NK-92 treated with Interleukin-12 subunit alpha and Interleukin-12 subunit beta, amount 100 ng/mL, for 24 hours (cell line): ENCODE measurements at regions not wholly inside any gene's neighbourhood (a gene's known extent, or its start where the extent isn't known, plus 50 kb on each side); places are given as distances from the start of the nearest gene placed in this dataset.

Source experiments
- DNase-seq: peaks from one replicate; lab custom pipeline; 2025; lab: John Stamatoyannopoulos, UW

DNA sequence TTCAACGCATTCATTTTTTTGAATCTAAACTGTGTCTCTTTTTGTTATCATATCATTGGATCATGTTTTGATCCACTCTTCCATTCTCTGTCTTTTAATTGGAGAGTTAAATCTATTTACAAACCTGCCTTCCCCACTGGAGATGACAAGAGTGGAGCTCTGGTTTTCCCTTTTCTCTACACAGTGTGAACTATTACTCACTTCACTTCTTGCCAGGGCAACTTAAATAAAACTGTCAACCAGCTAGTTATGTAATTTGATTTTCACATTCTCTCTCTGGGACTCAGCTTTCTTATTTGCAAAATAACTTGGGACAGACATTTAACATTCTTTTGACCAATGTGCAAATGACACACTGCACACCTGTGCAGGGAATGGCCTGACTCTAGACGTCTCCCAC is 230.8 kb upstream of the CST7 start:
- DNase-seq, result no peak

DNA sequence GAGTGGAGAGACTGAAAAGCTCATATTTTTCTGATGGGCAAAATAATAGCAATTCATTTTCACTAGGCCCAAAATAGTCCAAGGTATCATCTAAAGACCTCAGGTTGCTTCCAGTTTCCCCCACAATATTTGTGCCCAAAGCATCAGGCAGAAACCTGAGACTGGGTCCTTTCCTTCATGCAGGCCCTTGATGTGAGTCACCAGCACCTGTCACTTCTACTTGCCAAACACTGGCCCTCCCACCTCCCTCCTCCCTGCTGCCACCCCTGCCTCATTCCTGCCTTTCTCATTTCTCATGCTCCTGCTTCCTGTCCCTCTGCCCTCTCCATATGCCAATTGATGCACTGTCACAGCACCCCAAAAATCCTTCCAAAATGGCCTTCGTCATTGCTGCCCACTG is 230.4 kb upstream of the CST7 start:
- DNase-seq, result no peak

DNA sequence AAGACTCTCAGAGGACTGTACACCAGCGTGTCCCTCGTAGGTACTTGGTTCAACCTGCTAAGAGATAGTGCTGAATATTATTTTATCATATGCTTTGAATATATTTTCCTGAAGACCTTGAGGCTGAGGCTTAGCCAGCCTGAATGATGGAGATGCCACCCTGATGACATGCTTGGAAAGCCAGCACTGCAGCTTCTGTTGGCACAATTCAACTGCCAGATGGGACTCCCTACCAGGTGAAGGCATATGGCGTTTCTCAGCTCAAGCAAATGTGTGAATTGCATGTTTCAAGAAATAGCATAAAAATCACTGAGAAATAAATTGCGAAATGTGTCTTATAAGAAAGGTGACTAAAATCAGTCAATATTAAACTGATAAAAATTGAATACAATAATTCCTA is 228.1 kb upstream of the CST7 start:
- DNase-seq, result no peak

DNA sequence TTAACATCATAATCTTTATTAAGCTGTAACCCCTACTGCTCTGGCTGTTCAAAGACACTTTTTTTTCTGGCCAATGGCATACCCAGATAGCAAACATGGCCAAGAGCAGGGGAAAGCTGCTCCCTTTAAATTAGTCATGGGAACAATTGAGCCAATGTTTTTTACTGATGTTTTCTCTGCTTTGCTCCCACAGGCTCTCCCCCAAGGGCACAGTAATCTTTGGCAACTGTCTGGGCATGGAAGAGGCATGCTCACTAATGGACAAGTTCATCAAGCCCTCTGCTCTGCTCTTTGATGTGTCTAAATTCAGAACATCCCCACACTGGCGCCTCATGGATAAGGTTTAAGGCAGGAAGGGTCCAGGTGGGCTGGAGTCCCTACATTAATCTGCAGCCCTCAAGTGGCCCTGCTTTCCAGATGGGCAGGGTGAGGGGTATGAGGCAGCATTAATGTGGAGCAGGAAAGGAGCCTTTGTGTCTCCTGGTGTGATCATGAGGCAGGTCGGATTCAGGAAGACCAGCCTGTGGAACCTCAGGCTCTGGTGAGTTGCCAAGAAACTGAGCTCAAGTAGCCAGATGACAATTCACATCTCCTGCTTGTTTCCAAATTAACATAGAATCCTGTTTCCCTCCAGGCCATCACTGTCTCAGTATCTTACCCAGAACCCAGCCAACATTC is 227.0 kb upstream of the CST7 start:
- no peak for DNase-seq

DNA sequence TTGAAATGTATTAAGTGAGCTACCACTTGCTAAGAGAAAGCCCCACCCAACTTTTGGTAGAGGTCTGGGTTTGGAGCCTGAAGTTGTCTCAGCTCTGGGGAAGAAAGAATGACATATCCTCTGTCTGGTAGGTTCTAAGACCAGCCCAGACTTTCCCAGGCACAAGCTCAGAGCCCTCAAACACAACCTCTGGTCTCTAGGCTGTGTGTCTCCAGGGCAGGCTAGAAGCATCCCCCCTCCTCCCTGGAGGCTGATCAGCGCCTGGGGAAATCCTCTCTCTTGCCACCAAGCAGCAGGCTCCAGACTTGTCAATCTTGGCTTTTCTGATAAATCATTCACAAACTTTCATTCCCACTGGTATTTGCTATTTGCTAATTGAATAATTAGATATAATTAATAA is 226.5 kb upstream of the CST7 start:
- no peak for DNase-seq

DNA sequence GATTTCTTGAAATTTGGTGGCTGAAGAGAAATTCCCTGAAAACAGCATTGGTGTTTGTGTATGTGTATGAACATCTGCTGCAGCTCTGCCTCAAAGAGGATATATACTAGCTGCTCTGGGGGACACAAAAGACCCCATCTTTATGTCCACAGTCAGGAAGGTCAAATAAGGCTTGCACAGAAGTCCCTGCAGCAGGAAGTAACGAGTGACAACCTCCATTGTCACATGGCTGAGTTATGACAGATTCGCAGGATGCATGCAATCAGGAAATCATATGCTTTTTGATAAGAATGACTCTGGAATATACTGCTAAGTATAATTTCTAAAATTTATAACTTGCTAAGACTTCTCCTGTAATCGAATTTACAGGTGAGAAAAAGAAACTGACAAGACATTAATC is 225.9 kb upstream of the CST7 start:
- no peak for DNase-seq

DNA sequence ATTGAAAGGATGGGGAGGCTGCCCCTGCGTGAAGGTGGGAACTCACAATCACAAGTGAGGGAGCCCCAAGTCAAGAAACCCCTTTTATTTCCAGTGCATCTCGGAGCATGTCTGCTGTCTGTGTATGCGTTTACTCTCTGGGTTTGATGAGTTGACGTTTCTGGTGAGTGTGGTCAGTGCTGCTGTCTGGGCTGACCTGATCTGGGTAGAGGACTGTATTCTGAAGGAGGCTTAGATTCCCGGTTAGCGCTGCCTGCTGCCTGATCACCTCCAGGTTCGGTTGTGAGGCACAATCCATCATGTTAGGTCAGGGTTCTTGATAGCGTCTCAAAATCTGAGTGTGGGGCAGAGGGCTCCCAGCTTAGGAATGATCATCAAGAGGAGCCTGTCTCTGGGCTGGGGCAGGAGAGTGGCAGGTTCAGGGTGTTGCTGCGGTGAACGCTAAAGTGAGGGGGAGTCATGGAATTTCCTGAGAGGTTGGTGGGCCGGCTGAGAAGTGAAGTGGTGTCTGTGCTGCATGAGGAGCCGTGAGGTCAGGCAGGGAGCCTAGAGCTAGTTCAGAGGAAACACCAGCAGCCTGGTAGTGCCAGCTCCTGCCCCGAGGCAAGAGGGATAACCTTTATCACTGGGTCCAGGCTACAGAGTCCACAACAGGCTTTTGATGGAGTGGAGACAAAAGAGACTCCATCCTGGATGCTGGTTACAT is 225.3 kb upstream of the CST7 start:
- DNase-seq, result no peak

DNA sequence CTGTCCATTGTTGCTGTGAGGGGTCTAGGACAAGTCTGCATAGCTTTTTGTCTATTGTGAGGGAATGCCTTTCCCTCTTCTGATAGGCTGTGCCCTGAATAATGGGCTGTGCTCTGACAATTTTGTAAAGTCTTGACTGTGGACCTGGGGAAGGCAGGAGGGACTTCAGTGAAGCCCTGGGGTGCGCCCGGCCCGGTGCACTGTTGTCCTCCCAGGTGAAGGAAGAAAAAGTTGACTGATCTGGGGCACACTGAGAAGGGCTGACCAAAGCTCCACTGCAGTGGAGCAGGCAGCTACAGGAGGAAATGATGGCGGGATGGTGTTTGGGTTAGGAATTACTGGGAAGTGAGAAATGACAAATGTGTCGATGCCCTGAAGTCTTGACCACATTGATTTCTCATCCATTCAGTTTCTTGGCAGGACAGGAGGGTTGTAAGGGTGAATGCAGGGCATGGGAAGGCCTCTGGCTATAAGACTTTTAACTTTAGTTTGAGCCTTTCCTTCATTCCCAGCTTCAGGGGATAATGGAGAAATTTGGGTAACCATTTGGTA is 224.0 kb upstream of the CST7 start:
- no peak for DNase-seq

DNA sequence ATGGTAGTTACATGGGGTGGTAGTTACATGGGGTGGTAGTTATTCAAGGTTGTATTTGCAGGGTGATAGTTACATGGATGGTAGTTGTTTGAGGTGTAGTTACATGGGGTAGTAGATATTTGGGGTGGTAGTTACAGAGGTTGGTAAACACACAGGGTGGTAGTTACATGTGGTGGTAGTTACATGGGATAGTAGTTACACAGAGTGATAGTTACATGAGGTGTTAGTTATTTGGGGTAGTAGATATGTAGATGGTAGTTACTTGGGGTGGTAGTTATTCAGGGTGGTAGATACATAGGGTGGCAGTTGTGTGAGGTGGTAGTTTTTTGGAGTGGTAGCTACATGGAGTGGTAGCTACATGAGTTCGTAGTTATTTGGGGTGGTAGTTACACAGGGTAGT is 221.3 kb upstream of the CST7 start:
- DNase-seq, result no peak

DNA sequence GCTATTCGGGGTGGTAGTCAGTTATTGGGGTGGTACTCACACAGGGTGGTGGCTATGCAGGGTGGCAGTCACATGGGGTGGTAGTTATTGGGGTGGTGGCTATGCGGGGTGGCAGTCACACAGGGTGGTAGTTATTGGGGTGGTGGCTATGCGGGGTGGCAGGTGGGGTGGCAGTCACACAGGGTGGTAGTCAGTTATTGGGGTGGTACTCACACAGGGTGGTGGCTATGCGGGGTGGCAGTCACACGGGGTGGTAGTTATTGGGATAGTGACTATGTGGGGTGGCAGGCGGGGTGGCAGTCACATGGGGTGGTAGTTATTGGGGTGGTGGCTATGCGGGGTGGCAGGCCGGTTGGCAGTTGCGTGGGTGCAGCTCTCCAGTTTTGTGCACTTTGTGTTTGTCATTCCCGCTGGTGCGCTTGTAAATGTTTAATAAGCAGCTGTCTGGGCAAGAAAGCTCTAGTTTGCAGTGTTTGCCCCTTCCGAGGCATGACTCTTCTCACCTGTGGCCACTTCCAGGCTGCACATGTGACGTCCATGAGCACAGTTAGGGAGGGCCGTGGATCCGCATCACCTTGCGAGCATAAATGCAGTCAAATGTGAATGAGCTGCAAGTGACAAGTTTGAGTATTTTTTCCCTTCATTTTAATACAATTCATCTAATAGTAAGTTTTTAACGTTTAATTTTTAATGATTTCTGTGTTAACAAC is 219.0 kb upstream of the CST7 start:
- no peak for DNase-seq

DNA sequence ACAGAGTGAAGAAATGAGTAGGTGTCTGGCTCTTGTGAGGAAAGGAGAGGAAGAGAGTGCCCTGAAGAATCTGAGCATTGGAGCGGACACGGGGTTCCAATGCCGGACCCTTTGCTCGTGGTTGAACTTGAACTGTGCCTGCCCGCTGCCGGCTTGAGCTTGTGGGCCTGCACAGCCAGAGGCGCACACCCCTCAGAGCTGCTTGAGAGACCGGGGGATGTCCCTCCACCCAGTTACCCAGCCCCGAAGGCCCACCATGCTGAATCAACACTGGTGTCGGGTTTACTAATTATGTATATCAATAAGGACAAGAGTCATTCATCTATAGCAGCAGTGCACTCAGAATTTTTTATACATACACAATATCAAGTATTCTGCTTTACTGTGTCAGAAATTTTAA is 218.3 kb upstream of the CST7 start:
- no peak for DNase-seq

DNA sequence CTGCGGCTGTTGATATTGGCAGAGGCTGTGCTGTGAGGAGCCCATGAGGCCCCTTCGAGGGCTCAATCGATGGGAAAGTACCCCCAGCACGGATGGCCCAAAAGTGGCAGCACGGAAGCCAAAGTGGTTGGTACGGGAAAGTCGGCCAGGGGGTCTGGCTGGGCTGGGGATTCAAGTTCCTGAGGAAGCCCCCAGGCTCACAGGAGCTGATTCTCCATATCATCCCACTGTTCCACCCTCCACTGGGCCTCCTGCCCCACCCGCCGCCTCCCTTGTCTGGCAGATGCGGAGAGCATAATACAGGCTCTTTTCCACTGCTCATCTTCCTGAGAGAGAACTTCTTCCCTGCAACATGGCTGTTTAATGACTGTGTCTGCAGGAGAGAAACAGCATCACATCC is 217.8 kb upstream of the CST7 start:
- DNase-seq, result no peak

DNA sequence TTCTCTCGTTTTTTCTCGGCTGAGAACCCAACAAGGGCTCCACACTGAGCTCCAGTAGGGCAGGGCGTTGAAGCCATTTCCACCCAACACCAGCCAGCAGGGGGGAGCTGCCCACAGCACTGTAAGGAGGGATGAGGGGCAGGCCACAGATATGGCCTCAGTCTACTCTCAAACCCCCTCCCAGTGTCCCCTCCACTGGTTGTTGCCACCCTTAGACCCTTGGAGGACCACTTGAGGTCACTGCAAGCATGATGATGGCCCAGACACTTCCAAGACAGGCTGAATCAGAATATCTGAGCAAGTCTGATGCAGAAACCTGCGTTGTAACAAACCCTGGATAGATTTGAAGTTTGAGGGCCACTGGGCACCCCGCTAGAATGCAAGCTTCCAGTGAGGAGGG is 217.0 kb upstream of the CST7 start:
- DNase-seq, result no peak

DNA sequence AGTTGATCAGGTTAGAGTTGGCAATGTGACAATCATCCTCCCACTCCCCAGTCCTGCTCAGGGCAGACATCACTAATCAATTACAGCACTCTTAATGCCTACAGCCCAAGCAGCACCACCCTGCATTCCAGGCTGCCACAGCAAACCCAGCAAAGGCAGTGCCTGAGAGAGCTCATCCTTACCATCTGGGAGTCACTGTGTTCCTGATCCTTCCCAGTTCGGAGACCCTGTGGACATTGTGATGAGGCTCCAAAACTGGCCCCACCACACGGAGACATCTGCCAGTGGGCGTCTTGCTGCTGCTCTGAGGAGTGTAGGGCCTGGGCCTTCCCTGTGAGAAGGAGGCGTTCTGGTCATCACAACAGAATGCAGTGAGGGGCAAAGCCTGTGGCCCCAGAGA is 216.5 kb upstream of the CST7 start:
- no peak for DNase-seq

DNA sequence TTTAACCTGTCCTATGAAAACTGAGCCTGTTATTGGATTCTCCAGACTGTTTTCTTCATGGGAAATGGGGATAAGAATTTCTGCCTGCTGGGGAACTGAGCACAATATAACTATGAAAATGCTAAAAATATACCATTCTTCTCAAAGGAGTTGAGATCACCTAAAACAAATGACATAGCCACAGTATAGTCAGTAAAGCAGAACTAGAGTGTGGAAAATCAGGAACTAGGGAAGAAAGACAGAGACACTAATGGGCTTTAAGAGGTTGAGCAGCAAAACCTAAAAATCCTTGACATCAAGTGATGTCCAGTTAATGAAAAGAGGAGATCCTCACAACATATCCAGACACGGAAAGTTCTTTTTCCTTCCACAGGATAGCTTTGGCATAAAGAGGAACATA is 215.7 kb upstream of the CST7 start:
- no peak for DNase-seq

DNA sequence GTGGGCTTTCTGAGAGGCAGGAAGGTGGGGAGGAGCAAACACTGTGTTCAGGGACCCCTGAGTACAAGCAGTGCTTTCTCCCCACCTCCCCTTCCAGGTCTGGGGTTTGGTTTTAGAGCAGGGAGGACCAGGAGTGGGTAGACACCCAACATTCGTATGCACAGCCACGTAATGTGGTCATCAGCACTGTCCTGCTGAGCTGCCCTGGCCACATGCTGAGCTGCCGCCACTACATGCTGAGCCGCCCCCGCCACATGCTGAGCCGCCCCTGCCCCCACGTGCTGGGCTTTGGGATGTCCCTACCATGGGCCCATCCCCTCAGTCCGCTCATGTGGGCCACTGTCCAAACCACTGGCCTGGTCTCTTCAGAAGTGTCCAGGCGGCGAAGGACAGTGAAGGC is 214.9 kb upstream of the CST7 start:
- DNase-seq, result no peak

DNA sequence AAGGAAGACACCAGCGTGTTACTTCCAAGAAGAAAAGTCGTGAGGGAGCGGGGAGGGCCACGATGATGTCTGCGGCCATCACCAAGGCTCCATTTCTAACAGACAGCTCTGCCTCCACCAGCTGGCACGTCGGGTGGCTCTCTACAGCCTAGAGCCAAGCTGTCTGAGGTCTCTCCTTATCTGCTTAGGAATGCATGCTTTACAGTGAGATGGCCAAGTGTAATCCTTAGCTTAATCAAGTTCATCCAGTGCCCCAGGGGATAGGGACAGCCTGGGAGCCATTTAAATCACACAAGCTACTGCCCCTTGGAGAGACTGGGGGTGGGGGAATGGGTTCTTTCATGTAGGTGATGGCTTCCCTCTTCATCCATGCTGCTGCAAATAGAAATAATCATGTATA is 213.8 kb upstream of the CST7 start:
- DNase-seq, result no peak

DNA sequence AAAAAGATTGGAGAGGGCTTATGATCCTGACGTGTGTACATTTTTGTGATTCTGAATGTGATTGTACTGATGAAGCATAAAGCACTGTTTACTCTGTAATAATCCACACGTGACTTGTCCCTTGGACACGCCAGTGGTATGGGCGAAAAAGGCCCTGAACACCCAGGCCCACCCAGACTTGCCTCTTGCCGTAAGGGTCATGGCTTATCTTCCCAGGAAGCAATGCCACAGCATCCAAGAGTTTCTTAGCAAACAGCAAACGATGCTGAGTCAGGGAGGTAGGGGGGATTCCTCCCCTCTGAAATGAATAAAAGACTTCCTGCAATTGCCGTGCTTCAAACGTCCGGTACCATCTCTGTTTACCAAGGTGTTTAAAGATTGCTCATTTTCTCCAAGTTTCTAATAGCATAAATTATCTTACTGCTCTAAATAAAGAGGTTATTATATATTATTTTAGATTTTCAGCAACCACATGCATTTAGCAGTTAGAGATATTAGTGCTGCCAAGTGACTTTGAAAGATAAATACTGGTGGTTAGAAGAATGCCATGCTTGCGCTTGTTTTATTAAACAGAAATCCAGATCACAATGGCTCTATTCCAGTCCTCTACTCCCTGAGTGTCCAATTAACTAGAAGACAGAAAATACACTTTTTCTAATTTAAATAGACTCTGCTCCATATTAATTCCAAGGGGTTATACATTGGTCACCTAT is 212.8 kb upstream of the CST7 start:
- no peak for DNase-seq

DNA sequence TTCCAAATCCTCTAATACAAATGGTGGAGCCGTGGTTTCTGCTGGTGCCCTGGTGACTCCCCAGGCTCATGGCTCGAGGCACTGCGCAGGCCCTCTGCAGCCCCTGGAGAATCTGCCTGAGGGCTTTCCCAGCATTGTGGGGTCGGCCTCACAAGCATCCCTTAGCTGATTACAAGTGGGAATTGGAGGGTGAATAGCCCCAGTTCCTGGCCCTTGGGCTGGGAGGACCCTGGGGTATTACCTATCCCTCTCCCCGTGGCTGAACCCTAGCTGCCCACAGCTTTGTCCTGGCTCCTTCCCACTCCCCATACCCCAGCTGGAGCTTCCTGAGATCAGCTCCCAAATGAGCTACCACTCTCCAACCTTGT is 212.2 kb upstream of the CST7 start:
- no peak for DNase-seq

DNA sequence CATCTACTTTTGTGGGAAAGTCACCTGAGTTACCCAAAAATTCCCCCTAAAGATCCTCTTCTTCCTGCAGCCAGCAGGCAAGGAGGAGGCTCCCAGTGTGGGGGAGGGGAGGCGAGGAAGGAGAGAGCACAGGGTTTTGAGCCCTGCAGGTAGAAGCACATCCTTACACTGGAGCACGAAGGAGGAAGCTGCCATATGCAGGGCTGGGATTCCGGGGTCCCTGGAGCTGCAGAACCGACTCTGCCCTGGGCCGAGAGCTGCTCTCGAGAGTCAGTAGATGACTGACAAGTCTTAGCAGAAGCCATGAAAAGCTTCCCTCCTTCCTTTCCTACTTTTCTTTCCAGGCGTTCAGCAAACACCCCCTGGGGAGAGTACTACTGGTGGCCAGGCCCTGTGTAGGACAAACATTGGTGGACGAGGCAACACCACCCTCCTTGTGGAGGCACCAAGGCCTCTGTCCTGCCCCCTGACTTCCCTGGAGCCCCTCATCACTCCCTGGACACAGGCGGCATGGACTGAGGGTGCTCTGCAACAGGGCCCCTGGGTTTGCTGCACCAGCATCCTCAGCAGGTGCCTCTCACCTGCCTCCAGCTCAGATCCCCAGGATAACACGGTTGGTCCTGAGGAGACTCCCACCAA is 211.7 kb upstream of the CST7 start:
- no peak for DNase-seq

DNA sequence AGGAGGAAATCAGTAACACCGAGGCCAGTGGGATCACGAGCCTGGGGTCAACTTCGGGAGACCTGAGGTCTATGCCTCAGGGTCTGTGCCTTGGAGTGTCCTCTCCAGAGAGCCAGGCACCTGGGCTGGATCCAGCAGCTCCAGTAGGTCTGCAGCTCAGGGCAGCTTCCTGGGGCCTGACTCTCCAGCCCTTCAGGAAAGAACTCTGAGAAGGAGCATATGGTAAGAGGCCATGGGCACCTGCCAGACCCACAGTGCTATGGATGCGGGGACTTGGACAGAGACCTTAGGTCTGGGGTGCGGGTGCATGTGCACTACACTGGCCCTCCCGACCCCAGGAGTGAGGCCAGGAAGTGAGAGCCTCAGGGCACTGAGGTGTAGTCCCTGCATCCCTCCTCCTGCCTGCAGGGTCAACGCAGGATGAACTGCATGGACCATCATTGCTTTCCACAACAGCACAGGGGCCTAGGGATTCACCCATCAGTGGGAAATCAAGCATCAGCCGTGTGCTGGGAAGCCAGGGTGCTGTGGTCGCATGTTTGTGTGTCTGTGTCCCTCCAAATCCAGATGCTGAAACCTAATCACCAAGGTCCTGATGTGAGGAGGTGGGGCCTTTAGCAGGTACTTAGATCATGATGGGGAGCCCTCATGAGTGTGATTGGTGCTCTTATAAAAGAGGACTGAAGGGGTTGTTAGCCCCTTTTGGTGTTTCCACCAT is 210.9 kb upstream of the CST7 start:
- DNase-seq, result no peak
